Neural progenitor cell (in vitro differentiated cells): ENCODE measurements at regions not wholly inside any gene's neighbourhood (a gene's known extent, or its start where the extent isn't known, plus 50 kb on each side); places are given as distances from the start of the nearest gene placed in this dataset.

Experiments
- DNase-seq: peaks from one replicate; pipeline ENCODE4 v3.0.0-alpha.2; 2016; ENCODE audit warnings: low spot score
- H2AFZ ChIP-seq: fragments of 200-600 bp; sonication (generic); replicated peaks from 2 replicates; pipeline ENCODE4 v1.6.1; 2016; ENCODE audit warnings: antibody characterized with exemption
- H3F3A ChIP-seq: fragments of 200-600 bp; sonication (generic); 2 replicates; pipeline ENCODE4 v1.6.1; 2016; ENCODE audit warnings: antibody characterized with exemption, low read depth
- H3K27ac ChIP-seq: fragments of 200-600 bp; sonication (generic); 2 replicates; pipeline ENCODE4 v1.5.1; 2016; ENCODE audit warnings: mild to moderate bottlenecking
- H3K27me3 ChIP-seq: fragments of 200-600 bp; sonication (generic); 2 replicates; pipeline ENCODE4 v1.6.1; 2016; ENCODE audit warnings: mild to moderate bottlenecking, moderate library complexity
- H3K36me3 ChIP-seq: fragments of 200-600 bp; sonication (generic); 2 replicates; pipeline ENCODE4 v1.5.1; 2016
- H3K4me1 ChIP-seq: fragments of 200-600 bp; sonication (generic); 2 replicates; pipeline ENCODE4 v1.6.1; 2016; ENCODE audit warnings: mixed run types
- H3K4me2 ChIP-seq: fragments of 200-600 bp; sonication (generic); 2 replicates; pipeline ENCODE4 v1.6.1; 2016
- H3K4me3 ChIP-seq: fragments of 200-600 bp; sonication (generic); 2 replicates; pipeline ENCODE4 v1.5.1; 2016
- H3K79me2 ChIP-seq: fragments of 200-600 bp; sonication (generic); 2 replicates; pipeline ENCODE4 v1.6.1; 2016; ENCODE audit warnings: low read depth
- H3K9ac ChIP-seq: fragments of 200-600 bp; sonication (generic); 2 replicates; pipeline ENCODE4 v1.6.1; 2016
- H3K9me3 ChIP-seq: fragments of 200-600 bp; sonication (generic); 2 replicates; pipeline ENCODE4 v1.5.1; 2016; ENCODE audit warnings: low read depth
- H4K20me1 ChIP-seq: fragments of 200-600 bp; sonication (generic); 2 replicates; pipeline ENCODE4 v1.6.1; 2016; ENCODE audit warnings: low read depth
- H3K27ac Mint-ChIP-seq: 3 replicates; pipeline ENCODE4 v1.8.0; 2021; ENCODE audit warnings: mixed read lengths
- H3K27me3 Mint-ChIP-seq: 2 replicates; pipeline ENCODE4 v1.8.0; 2022; ENCODE audit warnings: low read depth, mild to moderate bottlenecking, inconsistent platforms, moderate library complexity, mixed read lengths; ENCODE audit not compliant: insufficient read depth
- H3K36me3 Mint-ChIP-seq: 3 replicates; pipeline ENCODE4 v1.8.0; 2021; ENCODE audit warnings: mixed read lengths
- H3K4me1 Mint-ChIP-seq: 3 replicates; pipeline ENCODE4 v1.8.0; 2021; ENCODE audit warnings: mixed read lengths
- H3K4me3 Mint-ChIP-seq: 3 replicates; pipeline ENCODE4 v1.8.0; 2021; ENCODE audit warnings: mild to moderate bottlenecking, moderate library complexity, mixed read lengths
- H3K9me3 Mint-ChIP-seq: 3 replicates; pipeline ENCODE4 v1.8.0; 2020; ENCODE audit warnings: mixed read lengths
- CTCF ChIP-seq: fragments of 200-600 bp; sonication (generic); IDR thresholded peaks from 2 replicates; pipeline ENCODE4 v1.5.1; 2017; ENCODE audit warnings: antibody characterized with exemption, mild to moderate bottlenecking
- EZH2 ChIP-seq: fragments of 200-600 bp; sonication (generic); IDR thresholded peaks from 2 replicates; pipeline ENCODE4 v1.6.1; 2017; ENCODE audit warnings: antibody characterized with exemption, mild to moderate bottlenecking, moderate library complexity
- EZH2phosphoT487 ChIP-seq: fragments of 200-600 bp; sonication (generic); IDR thresholded peaks from 2 replicates; pipeline ENCODE4 v1.6.1; 2017; ENCODE audit warnings: antibody characterized with exemption

DNA sequence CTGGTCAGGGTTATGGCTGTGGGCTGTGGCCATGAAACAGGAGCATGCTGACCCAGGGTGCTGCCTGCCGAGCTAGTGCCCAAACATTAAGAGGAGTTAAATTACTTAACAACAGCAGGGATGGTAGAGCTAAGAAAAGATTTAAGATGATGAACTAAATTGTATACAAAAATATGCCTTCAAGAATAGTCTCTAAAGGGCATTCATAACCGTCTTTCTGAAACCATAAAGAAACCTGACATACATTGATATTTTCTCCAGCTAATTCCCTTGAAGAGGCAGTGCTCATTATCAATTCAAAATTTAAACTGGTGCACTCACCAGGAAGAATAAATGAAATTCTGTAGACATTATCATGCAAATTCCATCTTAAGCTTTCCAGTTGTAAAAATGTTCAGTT lies 265.8 kb upstream of the TAC1 start:
- H3K27me3 ChIP-seq = no peaks in the 10 kb centered on the region
- H3K79me2 ChIP-seq = no peaks in the 10 kb centered on the region
- no peak overlapping the region for H3K27ac ChIP-seq
- no peak overlapping the region for H2AFZ ChIP-seq
- no peak for TF ChIP-seq CTCF
- TF ChIP-seq EZH2phosphoT487 = no peak
- TF ChIP-seq EZH2 = no peak
- no peak overlapping the region for H3K4me2 ChIP-seq
- H3K9ac ChIP-seq = no peak overlapping the region
- DNase-seq = no peak
- H3K36me3 ChIP-seq = no peaks in the 10 kb centered on the region
- no peaks in the 10 kb centered on the region for H3K9me3 ChIP-seq
- H3K4me1 Mint-ChIP-seq = peaks cover 19% of the 10 kb centered on the region
- no peak overlapping the region for H3K4me3 Mint-ChIP-seq
- no peaks in the 10 kb centered on the region for H3F3A ChIP-seq
- H3K4me1 ChIP-seq = no peaks in the 10 kb centered on the region
- peak overlapping the region; percentile 19 for H3K27ac Mint-ChIP-seq
- H3K4me3 ChIP-seq = no peak overlapping the region
- peaks cover 9% of the 10 kb centered on the region for H3K9me3 Mint-ChIP-seq
- no peaks in the 10 kb centered on the region for H3K27me3 Mint-ChIP-seq
- H4K20me1 ChIP-seq = no peaks in the 10 kb centered on the region
- no peaks in the 10 kb centered on the region for H3K36me3 Mint-ChIP-seq

- Histone ChIP-seq H3K4me1 (no peaks in the 10 kb centered on the region), H3K27ac (no peak overlapping the region), H3K4me2 (no peak overlapping the region), H3K79me2 (no peaks in the 10 kb centered on the region), H3K4me3 (no peak overlapping the region), H3K36me3 (no peaks in the 10 kb centered on the region), H3F3A (no peaks in the 10 kb centered on the region), H3K27me3 (no peaks in the 10 kb centered on the region), H3K9ac (no peak overlapping the region), H3K9me3 (no peaks in the 10 kb centered on the region), H4K20me1 (no peaks in the 10 kb centered on the region), H2AFZ (no peak overlapping the region)
- Mint-ChIP-seq H3K4me1 (peaks cover 19% of the 10 kb centered on the region), H3K36me3 (no peaks in the 10 kb centered on the region), H3K27ac (no peak overlapping the region), H3K9me3 (peaks cover 2% of the 10 kb centered on the region), H3K27me3 (peaks cover 2% of the 10 kb centered on the region), H3K4me3 (no peak overlapping the region)
- TF ChIP-seq EZH2phosphoT487 = no peak
- TF ChIP-seq EZH2 = no peak
- TF ChIP-seq CTCF = no peak
- no peak for DNase-seq
Measured at GRCh38 chr7:97466999-97467740, 264.7 kb upstream of the TAC1 start.

DNA sequence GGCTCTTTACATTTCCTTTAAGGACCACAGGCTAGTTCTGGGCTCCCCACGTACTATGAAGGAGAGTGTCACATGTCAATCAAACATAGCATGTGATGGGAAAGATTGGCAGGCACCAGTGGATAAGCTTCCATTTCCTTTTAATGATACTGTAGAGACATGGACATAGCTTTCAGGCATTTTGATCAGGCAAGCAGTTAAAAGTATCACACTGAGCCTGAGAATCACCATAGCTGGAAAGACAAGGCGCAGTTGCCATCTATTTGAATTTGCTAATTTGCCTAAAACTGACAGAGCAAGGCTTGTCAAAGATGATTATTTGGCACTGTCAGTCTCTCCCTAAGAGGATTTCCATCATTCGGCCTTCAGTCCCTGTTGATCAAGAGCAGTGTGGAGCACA lies 263.4 kb upstream of the TAC1 start:
- H3K4me2 ChIP-seq = no peak overlapping the region
- H2AFZ ChIP-seq = no peak overlapping the region
- H3K27ac ChIP-seq = no peak overlapping the region
- TF ChIP-seq EZH2 (no peak), EZH2phosphoT487 (no peak), CTCF (no peak)
- Mint-ChIP-seq H3K4me1 (peaks cover 19% of the 10 kb centered on the region), H3K9me3 (peaks cover 2% of the 10 kb centered on the region), H3K27me3 (peaks cover 2% of the 10 kb centered on the region), H3K36me3 (no peaks in the 10 kb centered on the region), H3K4me3 (no peak overlapping the region), H3K27ac (no peak overlapping the region)
- no peaks in the 10 kb centered on the region for H3K27me3 ChIP-seq
- DNase-seq = no peak
- no peaks in the 10 kb centered on the region for H3K4me1 ChIP-seq
- H3K9me3 ChIP-seq = no peaks in the 10 kb centered on the region
- no peak overlapping the region for H3K4me3 ChIP-seq
- H3F3A ChIP-seq = no peaks in the 10 kb centered on the region
- no peaks in the 10 kb centered on the region for H4K20me1 ChIP-seq
- no peaks in the 10 kb centered on the region for H3K79me2 ChIP-seq
- H3K36me3 ChIP-seq = no peaks in the 10 kb centered on the region
- H3K9ac ChIP-seq = no peak overlapping the region
